ENCODE measurements at regions not wholly inside any gene's neighbourhood (a gene's known extent, or its start where the extent isn't known, plus 50 kb on each side); places are given as distances from the start of the nearest gene placed in this dataset. TPM values are rescaled to one million over a fixed set of nuclear protein-coding genes. Genes with fewer than 3 reads are reported as not detected.

DNA sequence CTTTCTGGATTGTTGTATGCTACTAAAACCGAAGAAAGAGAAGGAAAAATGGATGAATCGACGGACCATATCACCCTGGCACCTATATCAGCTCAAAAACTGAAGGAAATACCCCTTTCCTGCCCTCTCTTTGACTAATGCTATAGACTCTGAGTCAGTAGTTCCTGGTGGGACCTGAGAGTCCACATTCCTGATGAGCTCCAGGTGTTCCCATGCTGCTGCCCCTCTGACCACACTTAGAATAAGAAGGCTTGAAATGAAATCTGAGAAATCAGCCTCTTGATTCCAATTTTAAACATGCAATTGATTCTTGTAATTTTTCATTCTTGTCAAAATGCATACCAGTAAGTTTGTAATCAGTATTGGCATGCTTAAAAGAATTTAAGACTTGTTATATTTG is 75.2 kb downstream of the PRL start:
- no peak for DNase-seq

DNA sequence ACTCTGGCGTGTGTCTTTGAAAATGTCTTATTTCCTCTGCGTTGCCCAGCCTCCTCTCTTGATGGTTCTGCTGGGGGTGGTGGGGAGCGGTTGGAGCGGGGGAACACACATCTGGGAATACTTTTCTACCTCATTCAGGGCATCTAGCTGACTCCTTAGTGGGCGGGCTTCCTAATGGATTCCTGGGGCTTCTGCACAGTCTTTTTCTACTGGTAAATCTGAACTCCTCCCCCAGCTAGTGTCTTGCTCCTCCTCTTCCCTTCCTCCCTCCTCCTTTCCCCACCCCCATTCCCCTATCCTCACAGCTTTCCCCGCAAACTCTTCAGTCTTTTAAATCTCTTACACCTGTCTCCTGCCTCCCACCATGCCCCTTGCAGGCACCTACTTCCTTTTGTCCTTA is 74.4 kb downstream of the PRL start:
- no peak for DNase-seq

DNA sequence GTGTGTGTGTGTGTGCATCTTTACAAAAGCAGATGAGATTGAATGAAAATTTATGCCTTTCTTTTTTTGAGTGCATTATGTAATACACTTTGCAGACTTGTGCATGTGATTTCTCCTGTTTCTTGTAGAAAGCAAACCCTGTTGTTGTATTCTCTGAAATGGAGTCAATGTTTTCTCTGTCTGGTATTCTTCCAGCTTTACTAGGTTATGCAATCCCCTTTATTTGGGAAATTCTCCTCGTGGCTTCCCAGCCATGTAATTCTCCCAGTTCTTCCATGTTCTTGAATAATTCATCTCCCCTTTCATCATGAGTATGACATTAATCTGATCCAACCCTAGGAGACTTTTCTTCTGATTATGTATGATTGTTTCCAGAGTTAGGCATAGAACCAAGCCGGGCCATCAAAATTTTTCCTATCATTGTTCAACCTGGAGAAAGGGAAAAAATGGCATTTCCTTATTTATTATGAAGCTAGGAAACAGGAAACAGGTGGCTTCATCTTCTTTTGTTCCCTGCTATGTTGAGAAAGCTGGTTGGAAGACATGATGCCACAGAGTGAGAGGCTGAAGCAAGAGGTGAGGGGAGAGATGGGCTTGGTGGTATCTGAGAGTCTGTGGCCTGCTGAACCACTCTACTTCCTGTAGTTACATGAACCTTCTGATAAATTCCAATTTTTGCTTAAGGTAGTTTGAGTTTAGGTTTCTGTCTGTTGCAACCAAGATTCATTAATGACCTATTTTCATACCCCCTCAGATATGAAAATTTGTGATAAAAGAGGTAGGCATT is 68.8 kb downstream of the PRL start:
- no peak for DNase-seq

DNA sequence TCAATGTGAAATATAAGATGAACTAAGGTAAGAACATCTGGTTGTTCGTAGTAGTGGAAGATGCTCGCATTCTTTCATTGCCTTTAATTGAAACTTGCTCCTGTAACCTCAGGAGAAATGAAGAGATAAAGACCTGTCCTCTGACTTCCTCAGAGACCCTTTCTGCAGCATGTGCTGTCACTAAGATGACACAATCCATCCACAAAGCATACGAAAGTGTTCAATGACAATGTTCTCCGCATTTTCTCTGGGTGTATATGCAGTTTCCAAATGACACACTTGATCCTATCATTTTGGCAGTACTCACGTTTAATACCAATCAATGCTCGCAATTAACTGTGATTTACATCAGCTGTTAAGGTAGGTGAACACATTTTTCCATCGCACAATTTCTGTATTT is 65.8 kb downstream of the PRL start:
- DNase-seq: no peak

DNA sequence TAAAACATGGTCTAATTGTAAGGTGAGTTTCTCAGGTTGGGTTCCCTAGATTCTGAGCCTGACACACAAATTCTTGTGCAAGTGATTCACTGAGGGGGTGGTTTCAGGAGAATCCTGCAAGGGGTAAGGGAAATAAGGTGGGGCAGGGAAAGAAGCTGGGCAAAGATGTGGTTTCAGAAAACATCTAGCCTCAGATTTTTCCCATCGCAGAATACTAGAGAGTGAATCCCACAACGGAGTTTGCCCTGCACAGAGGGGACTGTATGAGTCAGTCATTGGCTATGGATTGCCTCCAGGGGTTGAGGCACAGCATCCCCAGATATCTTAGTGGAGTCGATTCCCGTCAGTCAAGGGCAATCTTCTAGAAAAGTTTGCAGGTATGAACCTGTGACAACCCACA is 65.2 kb downstream of the PRL start:
- no peak for DNase-seq

DNA sequence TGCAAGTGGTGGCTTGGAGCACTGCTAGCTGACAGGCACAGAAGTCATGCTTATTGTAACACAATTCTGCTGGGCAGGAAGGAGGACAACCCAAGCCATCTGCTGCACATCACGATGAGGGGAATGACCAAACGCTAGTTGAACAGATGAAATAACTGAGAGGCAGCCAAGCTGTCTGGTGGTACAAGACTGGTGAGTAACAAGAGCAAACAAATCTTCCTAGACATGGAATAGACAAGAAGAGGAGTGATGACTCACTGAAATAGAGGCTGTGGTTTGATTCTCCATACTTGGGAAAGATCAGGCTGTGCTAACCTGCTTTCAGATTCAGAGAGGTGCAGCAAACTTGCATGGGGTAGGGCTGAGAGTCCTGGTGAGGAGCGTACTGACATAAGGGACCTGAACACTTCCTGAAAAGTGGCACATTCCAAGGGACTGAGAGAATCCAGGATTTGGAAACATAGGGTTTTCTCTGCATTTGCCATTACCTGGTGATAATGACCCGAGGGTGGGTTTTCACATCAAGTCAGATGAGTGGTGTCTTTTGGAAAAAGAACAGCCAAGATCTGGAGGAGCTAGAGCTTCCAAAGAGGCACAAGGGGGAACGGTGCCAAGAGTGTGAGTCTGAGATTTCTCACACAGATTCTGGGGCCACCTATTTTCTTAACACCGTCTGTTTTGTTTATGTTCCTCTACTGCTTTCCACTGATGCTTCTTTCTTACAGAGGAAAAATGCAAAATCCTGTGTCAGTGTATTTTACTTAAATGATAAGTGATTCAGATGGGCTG is 60.0 kb downstream of the PRL start:
- no peak for DNase-seq

Small RNAs in the stretch of these regions (small RNA-seq; reads per million reads assigned to genes)
- gene AL136313.1: not detected

Measured in occipital lobe (tissue), 2 donors.